Heart right ventricle (tissue), 16 donors: ENCODE measurements at regions not wholly inside any gene's neighbourhood (a gene's known extent, or its start where the extent isn't known, plus 50 kb on each side); places are given as distances from the start of the nearest gene placed in this dataset.

Experiments
- ATAC-seq, 8 donors: fragments of 200-7000 bp; cut with Tn5 transposase; one replicate each; pipeline ENCODE4 v1.9.1; 2020; ENCODE audit warnings: mild to moderate bottlenecking in 8 of 8, moderate library complexity in 8 of 8, moderate number of reproducible peaks in 1 of 8
- DNase-seq, 2 donors: peaks; one replicate each; pipeline ENCODE4 v3.0.0-alpha.2; 2020
- H3K27ac ChIP-seq, 10 donors: fragments of 200-600 bp; sonication (generic) in 2 of 10; one replicate each; pipeline versions ENCODE4 v1.5.0 to v1.8.0; 2020 to 2022; ENCODE audit warnings: mild to moderate bottlenecking in 3 of 10
- H3K27me3 ChIP-seq, 7 donors: fragments of 200-600 bp; one replicate each; pipeline ENCODE4 v1.8.0; 2021 to 2022; ENCODE audit warnings: mild to moderate bottlenecking in 2 of 7
- H3K36me3 ChIP-seq, 9 donors: fragments of 200-600 bp; sonication (generic) in 1 of 9; one replicate each; pipeline versions ENCODE4 v1.5.0 to v1.8.0; 2020 to 2022; ENCODE audit warnings: mild to moderate bottlenecking in 2 of 9
- H3K4me1 ChIP-seq, 9 donors: fragments of 200-600 bp; sonication (generic) in 1 of 9; one replicate each; pipeline versions ENCODE4 v1.5.0 to v1.8.0; 2020 to 2022; ENCODE audit warnings: mild to moderate bottlenecking in 4 of 9
- H3K4me3 ChIP-seq, 10 donors: fragments of 200-600 bp; sonication (generic) in 2 of 10; one replicate each; pipeline versions ENCODE4 v1.5.0 to v1.8.0; 2020 to 2022; ENCODE audit warnings: mild to moderate bottlenecking in 7 of 10, moderate library complexity in 2 of 10
- H3K9me3 ChIP-seq, 11 donors: fragments of 200-600 bp in 10 of 11; sonication (generic) in 2 of 11; one replicate each; pipeline versions ENCODE4 v1.5.0 to v1.8.0; 2013 to 2022; ENCODE audit warnings: mild to moderate bottlenecking in 2 of 11, control low read depth in 1 of 11, moderate library complexity in 1 of 11
- CTCF ChIP-seq, 9 donors: fragments of 200-600 bp; sonication (generic) in 2 of 9; IDR thresholded peaks; one replicate each; pipeline versions ENCODE4 v1.5.0 to v1.8.0; 2021 to 2022; ENCODE audit warnings: antibody characterized with exemption in 9 of 9, mild to moderate bottlenecking in 5 of 9, moderate library complexity in 1 of 9
- WGBS, 2 donors: extraction: QIAGEN DNeasy Blood & Tissue Kit; methylation state at CpG; one replicate each; pipeline ENCODE4 v1.1.7; 2013; ENCODE audit warnings: inconsistent platforms in 1 of 2; 5-methylcytosine and 5-hydroxymethylcytosine counted together
- intact Hi-C, 10 donors: fragments of 100-400 bp; cut with DNase I; formaldehyde crosslinking; loops; one replicate each; pipeline versions ENCODE4 v1.11.1 to v1.14.2; 2022
- donor health status: Arrhythmogenic right ventricular cardiomyopathy.
- donor health status: ischemic (EF 13 %, LVEDD 7.1; RV severe dilation, severe dysfunction).
- donor health status: healthy with polysubstance abuse.
- donor health status: DM: no; HTN: yes; CAD: no.
- donor health status: DM: no; HTN: no; CAD: no.
- donor health status: ischemic (EF 25% LVEDD 6.9; RV normal size, moderate dysfunction).
- donor health status: ischemic (EF 25% LVEDD 5.7; RV mildly dilated, moderate dysfunction).
- donor health status: healthy.
- donor health status: DM: yes; HTN: yes; CAD: no.
- donor health status: Ischemic cardiomyopathy.
- donor health status: ischemic (EF 35%, LVEDD 5.7; RV mildly dilated, moderate dysfunction).
- donor health status: nonischemic (EF 11% LVEDD 7.7; RV severe dilation, severe dysfunction).
- donor health status: DM: yes; HTN: yes; CAD: no.
- donor health status: PGD.
- donor health status: ischemic (EF 29% LVEDD 5.4; RV normal size, mild dysfunction).
- donor health status: nonischemic (EF 23%, LVEDD 6.1; RV moderate dilation, normal function).

GRCh38 chr12:107379852-107380567, 286.7 kb upstream of the CRY1 start:
- Histone ChIP-seq H3K27me3 (peaks cover 0 to 3% (median 0%) of the 10 kb centered on the region in 7 donors), H3K9me3 (no peaks in the 10 kb centered on the region), H3K27ac (no peak overlapping the region), H3K36me3 (no peaks in the 10 kb centered on the region), H3K4me1 (peaks cover 0 to under 1% (median 0%) of the 10 kb centered on the region in 9 donors), H3K4me3 (no peak overlapping the region)
- intact Hi-C loops, result no loop called here
- ATAC-seq (no peak), DNase-seq (no peak)
- TF ChIP-seq CTCF (IDR thresholded peaks at IDR 0.05), result no peak
- 54 to 66% methylated on average over 14 of the region's 15 CpGs for WGBS, 2 donors

- intact Hi-C loops, result no loop called here
- WGBS, 2 donors, result 84 to 87% methylated on average over 6 of the region's 6 CpGs
- no peak overlapping the region for H3K4me3 ChIP-seq
- H3K4me1 ChIP-seq, result no peaks in the 10 kb centered on the region
- no peak for DNase-seq
- ATAC-seq, result no peak
- H3K36me3 ChIP-seq, result no peaks in the 10 kb centered on the region
- peaks cover 0 to 8% (median 0%) of the 10 kb centered on the region in 7 donors for H3K27me3 ChIP-seq
- peaks cover 0 to 12% (median 0%) of the 10 kb centered on the region in 11 donors for H3K9me3 ChIP-seq
- no peak overlapping the region for H3K27ac ChIP-seq
- no peak for TF ChIP-seq CTCF (IDR thresholded peaks at IDR 0.05)
Observed at GRCh38 chr12:107384645-107385044, 291.3 kb upstream of the CRY1 start.

GRCh38 chr12:107385509-107385908, 292.2 kb upstream of the CRY1 start:
- TF ChIP-seq CTCF (IDR thresholded peaks at IDR 0.05), result no peak
- H3K36me3 ChIP-seq, result no peaks in the 10 kb centered on the region
- ATAC-seq (peak in 1 of 8 donors; percentile 27), DNase-seq (no peak)
- no peaks in the 10 kb centered on the region for H3K4me1 ChIP-seq
- peaks cover 0 to 18% (median 0%) of the 10 kb centered on the region in 11 donors for H3K9me3 ChIP-seq
- H3K4me3 ChIP-seq, result no peak overlapping the region
- H3K27ac ChIP-seq, result no peak overlapping the region
- peaks cover 0 to 6% (median 0%) of the 10 kb centered on the region in 7 donors for H3K27me3 ChIP-seq
- intact Hi-C loops, result no loop called here
- 53 to 59% methylated on average over 8 of the region's 8 CpGs for WGBS, 2 donors

- Histone ChIP-seq H3K9me3 (peaks cover 0 to 18% (median 0%) of the 10 kb centered on the region in 11 donors), H3K4me1 (no peaks in the 10 kb centered on the region), H3K27ac (no peak overlapping the region), H3K36me3 (no peaks in the 10 kb centered on the region), H3K27me3 (peaks cover 0 to 5% (median 0%) of the 10 kb centered on the region in 7 donors), H3K4me3 (no peak overlapping the region)
- DNase-seq (no peak), ATAC-seq (peak in 1 of 8 donors; percentile 22)
- intact Hi-C loops, result no loop called here
- no peak for TF ChIP-seq CTCF (IDR thresholded peaks at IDR 0.05)
- 63 to 68% methylated on average over 4 of the region's 4 CpGs for WGBS, 2 donors
Observed at GRCh38 chr12:107386569-107386968, 293.2 kb upstream of the CRY1 start.
